NCI-H128 (cell line): ENCODE measurements at regions not wholly inside any gene's neighbourhood (a gene's known extent, or its start where the extent isn't known, plus 50 kb on each side); places are given as distances from the start of the nearest gene placed in this dataset.
"Not testable (repeated sequence)": the region's sequence is repeated elsewhere in the genome, so short reads cannot be mapped to it uniquely, and the experiment has no call there.

Experiments
- DNase-seq: peaks from one replicate; lab custom pipeline; 2025; ENCODE audit not compliant: unreplicated experiment; lab: John Stamatoyannopoulos, UW

DNA sequence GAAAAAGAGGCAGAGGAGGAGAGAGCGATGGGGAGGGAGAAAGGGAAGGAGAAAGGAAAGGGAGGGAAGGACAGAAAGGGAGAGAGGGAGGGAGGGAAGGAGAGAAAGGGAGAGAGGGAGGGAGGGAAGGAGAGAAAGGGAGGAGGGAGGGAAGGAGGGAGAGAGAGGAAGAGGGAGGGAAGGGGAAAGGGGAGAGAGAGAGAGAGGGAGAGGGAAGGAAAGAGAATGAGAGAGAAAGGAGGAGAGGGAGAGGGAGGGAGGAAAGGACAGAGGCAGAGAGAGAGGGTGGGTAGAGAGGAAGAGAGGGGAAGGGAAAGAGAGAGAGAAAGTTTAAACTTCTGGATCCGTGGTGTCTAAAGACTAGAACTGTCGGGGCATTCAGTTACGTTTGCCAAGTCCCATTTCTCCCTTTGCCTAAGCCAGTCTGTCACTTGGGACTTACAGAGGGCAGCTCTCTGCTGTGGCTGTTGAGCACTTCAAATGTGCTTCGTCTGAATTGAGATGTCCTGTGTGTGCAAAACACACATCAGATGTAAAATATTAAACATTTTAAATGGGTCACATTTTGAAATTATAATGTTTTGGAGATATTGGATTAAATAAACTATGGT is 62.6 kb downstream of the PLXNA1 start:
- DNase-seq = peak; percentile 18

DNA sequence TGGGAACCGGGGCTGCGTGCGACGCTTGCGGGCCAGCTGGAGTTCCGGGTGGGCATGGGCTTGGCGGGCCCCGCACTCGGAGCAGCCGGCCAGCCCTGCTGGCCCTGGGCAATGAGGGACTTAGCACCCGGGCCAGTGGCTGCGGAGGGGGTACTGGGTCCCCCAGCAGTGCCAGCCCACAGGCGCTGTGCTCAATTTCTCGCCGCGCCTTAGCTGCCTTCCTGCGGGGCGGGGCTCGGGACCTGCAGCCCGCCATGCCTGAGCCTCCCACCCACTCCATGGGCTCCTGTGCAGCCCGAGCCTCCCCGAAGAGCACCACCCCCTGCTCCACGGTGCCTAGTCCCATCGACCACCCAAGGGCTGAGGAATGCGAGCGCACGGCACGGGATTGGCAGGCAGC is 63.8 kb downstream of the PLXNA1 start:
- not testable (repeated sequence) for DNase-seq

DNA sequence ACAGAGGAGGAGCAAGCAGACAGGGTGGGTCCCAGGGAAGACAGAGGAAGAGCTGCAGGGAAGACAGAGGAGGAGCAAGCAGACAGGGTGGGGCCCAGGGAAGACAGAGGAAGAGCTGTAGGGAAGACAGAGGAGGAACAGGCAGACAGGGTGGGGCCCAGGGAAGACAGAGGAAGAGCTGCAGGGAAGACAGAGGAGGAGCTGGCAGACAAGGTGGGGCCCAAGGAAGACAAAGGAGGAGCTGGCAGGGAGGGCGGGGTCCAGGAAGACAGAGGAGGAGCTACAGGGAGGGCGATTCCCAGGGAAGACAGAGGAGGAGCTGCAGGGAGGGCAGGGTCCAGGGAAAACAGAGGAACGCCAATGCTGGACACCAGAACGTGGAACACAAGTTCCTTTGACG is 66.5 kb downstream of the PLXNA1 start:
- DNase-seq = no peak

DNA sequence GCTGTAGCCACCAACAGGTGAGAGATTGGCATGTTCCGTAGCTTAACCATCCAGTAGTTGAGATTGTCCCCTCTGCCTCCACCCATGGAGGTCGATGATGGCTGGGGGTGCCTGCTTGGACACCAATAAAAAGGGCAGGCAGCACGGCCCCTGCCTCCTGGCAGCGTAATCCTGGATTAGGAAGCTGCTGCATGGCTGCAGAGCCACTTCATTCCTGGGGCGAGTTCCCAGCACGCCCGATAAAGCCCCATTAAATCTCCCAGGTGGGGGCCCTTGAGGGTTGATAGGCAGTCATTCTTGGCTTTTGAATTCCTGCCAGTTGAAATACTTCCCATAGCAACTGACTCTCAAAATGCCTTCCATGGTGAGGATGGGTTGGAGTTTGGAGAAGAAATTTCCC is 67.8 kb downstream of the PLXNA1 start:
- DNase-seq = no peak

DNA sequence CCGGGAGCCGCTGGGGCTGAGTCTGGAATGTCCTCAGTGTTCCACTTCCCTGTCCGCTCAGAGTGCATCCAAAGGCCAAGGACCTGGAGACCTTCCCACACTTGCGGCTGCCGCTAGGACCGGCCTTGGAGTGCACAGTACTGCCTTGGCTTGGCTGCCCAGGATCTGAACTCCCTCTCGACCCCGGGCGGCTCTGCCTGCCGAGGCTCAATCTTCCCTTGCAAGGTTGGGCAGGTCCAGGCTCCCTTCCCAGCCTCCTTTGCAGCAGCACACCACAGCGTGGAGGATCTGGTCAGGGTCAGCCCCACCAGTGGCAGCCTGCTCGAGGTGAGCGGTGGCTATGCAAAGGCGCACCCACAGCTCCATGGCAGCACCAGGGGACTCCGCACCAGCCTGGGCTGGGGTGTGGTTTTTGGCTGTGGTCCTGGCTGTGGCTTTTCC is 69.2 kb downstream of the PLXNA1 start:
- no peak for DNase-seq

DNA sequence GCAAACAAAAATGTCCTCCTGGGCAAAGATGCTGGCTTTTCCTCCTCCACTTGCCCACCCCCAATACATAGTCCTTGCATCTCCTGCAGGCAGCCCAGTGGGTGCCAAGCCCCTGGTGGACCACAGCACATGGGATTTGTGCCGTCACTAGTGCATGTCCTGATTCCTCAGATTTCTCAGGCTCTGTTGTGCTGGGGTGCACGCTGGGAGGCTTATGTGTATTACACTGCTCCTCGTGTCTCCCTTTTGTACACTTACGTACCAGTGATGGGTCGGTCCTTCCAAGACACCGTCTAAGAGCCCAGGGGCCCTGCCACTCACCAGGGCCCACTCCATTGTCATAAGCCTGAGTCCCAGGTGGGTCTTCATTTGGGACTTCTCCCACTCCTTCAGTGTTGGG is 70.1 kb downstream of the PLXNA1 start:
- DNase-seq = no peak

DNA sequence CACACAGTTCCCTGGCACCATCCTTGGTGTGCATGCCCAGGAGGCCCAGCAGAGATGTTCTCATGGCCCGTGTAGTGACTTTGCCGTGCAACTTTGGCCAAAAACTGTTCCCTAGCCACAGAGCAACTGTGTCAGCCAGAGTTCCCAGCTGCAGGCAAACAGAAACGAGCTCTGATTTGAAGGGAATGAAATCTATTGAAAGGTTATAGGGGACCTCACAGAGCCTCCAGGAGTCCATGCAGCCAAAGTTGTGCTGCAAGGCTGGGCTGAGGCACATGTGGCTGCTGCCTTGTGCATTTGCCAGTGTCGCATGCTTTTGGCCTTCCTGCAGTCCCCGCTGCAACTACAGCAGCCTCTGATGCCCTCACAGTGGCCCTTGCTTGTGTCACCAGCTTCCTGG is 70.5 kb downstream of the PLXNA1 start:
- DNase-seq = no peak

DNA sequence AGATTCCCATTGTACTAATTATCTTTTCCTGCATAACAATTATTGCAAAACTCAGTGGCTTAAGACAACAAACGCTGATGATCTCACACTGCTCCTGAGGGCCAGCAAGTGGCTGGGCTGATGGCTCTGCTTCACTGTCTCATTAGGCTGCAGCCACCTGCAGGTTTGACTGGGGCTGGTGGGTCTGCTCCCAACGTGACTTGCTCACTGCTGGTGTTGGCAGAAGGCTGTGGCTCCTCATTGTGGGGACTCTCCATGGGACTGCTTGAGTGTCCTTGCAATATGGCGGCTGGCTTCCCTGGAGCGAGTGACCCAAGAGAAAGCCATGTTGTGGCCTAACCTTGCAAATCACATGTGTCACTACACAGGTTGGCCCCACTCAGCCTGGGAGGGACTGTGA is 71.1 kb downstream of the PLXNA1 start:
- no peak for DNase-seq

DNA sequence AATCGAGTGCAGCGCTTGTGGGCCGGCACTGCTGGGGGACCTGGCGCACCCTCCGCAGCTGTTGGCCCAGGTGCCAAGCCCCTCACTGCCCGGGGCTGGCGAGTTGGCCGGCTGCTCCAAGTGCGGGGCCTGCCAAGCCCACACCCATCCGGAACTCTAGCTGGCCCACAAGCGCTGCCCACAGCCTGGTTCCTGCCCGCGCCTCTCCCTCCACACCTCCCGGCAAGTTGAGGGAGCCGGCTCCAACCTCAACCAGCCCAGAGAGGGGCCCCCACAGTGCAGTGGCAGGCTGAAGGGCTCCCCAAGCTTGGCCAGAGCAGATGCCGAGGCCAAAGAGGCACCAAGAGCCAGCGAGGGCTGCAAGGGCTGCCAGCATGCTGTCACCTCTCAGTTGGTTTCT is 73.4 kb downstream of the PLXNA1 start:
- no peak for DNase-seq

DNA sequence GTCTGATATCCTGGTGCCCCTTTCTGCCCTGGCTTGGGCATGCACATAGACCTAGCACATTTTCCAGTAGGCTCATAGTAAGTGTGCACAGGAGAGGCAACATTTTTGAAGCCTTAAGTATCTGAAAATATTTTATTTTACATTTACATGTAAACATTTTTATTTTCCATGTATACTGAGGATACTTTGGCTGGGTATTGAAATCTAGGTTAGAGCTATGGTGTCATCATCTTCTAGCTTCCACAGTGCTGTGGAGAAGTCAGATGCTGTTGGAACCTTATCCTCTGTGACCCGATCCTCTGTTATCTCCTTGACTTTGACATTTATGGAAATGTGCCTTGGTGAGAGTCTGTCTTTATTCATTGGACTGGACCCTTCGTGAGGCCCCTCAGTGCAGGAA is 74.1 kb downstream of the PLXNA1 start:
- DNase-seq = no peak

DNA sequence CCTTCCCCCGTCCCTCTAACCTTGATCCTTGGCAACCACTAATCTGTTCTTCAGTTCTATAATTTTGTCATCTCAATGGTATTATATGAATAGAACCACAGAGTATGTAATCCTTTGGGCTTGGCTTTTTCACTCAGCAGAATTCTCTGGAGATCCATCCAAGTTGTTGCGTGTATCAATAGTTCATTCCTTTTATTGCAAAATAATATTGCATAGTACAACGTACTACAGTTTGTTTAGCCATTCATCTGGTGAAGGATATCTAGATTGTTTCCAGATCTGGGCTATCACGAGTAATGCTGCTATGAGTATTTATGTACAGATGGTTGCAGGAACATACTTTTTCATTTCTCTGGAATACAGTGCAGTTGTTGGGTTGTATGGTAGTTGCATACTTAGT is 76.2 kb downstream of the PLXNA1 start:
- DNase-seq = no peak

DNA sequence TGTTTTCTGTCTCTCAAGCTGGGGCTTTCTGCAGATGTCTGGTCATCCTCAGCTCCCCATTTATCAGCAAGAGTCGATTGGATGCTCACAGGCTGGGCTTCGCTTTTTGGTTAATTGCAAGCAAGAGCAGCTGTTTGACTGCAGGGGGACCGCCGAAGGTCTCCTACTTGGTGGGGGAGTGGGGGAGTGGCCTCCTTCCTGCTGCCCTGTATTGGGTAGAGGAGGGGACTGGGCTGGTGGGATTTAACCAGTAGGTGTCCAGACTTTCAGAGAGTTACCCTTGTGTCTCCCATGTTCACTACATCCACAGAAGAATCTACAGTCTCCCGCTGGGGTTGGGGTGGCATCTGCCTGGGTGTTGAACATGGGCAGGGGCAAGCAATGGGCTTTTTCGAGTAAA is 78.7 kb downstream of the PLXNA1 start:
- no peak for DNase-seq

DNA sequence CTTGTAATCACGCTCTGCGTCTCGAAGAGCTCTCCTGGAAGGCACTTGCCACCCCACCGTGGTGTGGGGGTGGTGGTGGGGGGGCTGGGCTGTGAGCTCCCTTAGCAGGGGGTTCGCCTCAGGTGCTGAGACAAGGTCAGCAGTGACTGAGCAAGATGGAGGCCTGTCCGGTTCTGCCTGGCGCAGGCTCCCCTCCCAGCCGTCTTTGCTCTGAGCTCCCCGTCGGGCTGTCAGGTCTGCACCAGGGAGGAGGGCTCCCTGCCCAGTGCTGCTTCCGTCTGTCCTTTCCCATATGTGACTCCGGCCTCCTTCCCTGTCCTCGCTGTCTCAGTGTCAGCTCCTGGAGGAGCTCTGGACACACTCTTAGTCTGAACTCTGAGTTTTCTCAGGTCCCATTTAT is 80.0 kb downstream of the PLXNA1 start:
- no peak for DNase-seq

DNA sequence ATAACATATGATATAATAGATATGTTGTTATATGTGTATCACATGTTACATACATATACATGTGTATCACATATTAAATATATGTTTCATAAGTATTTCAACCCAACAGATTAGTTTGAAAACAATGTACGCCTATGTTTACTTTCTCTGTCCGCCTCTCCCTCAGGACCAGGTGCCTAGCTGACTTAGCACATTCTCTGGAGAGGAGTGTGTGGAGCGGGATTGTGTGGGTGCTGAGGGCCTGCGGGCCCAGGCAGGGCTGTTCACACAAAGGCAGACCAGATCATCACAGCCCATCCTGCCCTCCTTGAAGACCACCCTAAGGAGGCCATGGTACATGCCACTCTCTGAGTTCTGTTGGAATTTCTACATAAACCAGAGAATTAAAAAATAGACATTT is 81.0 kb downstream of the PLXNA1 start:
- DNase-seq = no peak

DNA sequence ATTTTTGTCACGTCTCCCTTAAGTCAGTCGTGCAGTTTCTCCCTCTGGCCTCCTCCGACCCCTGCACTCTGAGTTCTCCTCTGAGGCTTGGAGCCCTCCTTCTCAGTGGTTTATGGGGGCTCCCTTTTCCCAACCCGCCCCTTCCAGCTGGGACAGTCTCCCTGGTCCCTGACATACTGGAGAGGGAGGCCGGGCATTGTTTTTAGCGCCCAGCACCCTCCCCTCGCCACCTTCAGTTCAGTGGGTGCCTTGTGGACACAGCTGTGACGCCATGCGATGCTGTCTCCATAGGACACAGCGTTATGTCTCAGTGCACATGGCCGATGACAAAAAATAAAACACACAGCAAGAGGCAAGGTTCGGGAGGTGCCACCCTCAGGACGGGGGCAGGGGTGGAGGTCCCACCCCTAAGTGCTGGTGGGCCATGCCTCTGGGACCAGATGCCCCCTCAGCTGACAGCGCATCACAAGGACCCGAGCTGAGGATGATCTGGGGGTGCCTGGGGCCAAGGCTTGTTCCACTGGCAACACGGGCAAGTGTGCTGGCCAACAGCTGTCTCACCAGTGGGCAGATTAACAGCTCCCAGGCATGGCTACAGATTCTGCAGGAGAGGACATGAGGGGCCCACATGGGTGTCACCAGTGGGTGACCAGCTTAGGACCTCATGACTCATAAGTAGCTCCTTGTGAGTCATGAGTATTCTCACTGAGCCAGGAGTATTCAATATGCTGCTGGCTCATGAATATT is 81.6 kb downstream of the PLXNA1 start:
- no peak for DNase-seq

DNA sequence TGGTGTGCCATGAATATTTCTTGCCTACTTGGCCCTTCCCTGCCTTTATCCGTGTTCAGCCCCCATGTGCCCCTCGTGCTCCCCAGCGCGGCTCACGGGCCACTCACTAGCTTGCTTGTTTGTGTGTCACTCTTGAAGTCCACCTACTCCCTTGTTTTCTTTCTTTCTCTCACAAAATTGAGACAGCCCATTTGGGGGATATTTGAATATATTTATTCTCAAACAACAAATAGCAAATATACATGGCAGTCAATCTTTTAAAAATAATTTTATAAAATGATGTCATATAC is 82.2 kb downstream of the PLXNA1 start:
- DNase-seq = no peak

DNA sequence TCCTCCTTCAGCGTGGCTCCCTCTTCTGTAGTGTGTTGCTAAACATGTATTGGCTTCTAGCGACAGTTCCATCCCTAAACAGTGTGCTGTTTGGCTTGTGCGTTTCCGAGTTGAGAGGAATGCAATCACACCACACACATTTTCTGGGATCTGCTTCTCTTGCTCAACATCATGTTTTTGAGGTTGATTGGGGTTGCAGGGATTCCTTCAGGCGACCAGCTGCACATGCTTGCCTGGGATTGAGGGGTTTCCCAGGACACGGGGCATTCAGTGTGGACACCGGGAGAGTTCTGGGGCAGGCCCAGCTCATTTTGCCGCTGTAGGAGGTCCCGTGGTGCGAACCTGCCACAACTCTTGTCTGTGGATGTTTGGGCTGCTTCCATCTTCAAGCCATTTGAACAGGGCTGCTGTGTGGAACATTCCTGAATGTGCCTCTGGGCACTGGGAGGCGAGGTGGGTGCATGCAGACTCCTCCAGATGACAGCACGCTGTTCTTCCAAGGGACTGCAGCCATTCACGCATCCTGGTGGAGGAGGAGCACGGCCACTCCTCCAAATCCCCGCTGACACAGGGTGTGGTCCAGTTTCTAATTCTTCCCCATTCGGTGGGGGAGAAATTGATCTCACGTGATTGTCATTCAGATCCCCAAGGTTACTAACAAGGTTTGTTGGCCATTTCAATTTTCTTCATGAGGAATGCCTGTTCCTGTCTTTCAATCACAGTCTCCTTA is 82.8 kb downstream of the PLXNA1 start:
- DNase-seq = no peak

DNA sequence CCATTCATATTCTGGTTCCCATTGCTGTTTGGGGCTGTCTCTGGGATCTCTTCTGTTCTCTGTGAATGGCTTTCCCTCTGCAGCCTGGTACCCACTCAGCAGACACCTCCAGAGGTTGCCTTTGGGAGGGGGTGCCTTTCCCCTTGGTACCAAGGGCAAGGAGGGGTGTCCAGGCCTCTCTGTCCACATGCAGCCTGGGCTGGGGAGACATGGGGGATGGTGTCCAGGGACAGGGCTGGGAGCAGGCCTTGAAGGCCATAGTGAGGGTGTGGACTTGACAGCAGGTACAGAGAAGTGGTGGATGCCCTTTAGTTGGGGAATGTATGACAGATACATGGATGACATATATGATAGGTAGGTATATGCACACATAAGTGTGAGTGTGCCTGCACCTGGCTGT is 83.7 kb downstream of the PLXNA1 start:
- DNase-seq = no peak

DNA sequence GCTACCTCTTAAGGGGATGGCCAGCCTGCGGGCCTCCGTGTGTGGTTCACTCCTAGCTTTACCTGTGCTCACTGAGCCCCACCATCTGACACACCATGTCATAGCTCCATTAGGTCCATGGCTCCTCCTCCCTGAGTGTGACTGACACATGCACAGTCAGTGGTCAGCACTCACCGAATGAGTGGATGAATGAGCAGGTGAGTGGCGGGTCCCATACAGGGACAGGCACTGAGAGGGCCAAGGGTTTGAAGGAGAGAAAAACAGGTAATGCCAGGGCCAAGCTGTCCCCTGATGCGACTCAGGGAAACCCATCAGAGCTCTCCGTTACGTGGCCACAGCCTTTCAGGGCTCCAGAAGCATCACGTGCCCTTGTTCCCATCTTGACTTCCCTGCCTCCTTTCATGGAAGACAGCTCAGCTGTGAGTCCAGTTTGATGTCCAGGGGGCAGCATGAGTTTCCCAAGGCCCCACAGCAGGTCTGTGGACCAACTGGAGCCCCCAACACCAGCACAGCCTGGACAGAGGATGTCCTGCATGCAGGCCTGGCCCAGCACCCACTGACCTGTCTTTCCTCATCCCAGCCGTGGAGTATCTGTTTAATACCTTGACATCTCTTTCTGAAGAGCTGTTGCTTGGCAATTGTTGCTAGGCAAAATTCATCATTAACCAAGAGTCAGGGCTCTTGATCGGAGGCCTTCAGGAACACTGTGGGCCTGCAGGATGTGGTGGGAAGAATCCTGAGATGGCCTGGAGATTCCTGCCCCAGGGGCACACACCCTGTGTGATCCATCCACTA is 84.4 kb downstream of the PLXNA1 start:
- no peak for DNase-seq

DNA sequence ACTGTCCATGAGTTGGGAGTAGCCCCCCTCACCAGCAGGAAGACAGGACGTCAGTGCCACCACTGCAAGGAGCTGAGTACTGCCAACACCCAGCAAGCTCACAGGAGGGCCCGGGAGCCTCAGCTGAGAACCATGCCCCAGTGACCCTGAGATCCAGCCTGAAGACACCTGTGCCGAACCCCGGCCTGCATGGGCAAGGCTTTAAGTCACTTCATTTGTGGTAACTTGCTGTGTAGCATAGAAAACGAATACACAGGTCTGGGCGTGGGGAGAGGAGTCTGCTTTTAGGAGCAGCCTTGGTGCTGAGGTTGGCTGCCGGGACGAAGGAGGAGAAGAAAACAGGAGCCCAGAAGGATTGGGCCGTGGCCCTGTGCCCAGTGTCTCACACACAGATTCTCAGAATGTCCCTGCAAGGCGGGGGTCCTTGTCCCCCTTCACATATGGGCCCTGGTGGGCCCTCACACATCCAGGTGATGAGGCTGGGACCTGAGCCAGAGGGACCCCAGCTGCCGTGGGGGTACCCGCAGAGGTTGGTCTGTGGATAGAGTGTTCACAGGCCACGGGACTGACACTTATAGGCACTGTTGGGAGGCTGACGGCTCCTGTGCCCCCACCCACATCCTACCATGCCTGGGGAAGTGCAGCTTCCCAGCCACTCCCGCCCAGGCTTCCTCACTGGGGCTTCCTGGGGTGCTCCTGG is 85.3 kb downstream of the PLXNA1 start:
- no peak for DNase-seq

DNA sequence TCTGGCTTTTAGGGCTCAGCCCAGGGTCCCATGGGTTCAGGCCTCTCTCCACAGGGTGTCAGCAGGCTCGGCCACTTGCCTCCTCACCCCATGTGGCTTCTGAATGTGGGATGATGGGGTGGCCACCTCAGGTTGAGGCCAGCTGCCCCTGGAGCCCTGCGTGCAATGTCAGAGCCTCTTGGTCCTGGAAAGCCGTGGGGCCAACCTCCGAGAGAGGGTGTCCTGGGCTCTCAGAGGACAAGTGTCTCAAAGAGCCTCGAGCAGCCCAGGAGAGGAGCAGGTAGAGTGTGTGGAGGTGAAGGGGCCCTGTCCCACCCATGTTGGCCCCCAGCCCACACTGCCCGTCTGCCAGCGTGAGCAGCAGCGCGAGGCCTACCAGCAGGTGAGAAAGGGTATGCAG is 86.0 kb downstream of the PLXNA1 start:
- DNase-seq = no peak
